Gastrocnemius medialis (tissue), 4 donors: ENCODE measurements at regions not wholly inside any gene's neighbourhood (a gene's known extent, or its start where the extent isn't known, plus 50 kb on each side); places are given as distances from the start of the nearest gene placed in this dataset.

Experiments
- POLR2A ChIP-seq, 2 donors: fragments of 450-650 bp; IDR thresholded peaks; one replicate each; pipeline ENCODE4 v1.6.1; 2017; ENCODE audit warnings: antibody characterized with exemption in 2 of 2, mild to moderate bottlenecking in 2 of 2, moderate library complexity in 2 of 2
- TF ChIP-seq, protein P1 (sequence below), 5 experiments: fragments of 450-650 bp in 3 of 5; fragments of 200-600 bp in 2 of 5; sonication (generic) in 2 of 5; IDR thresholded peaks in 4 of 5; conservative IDR thresholded peaks in 1 of 5; 1 replicate in 4 of 5; 2 replicates in 1 of 5; pipeline ENCODE4 v1.5.1; 2016 to 2019; ENCODE audit warnings: antibody characterized with exemption in 5 of 5, mild to moderate bottlenecking in 3 of 5, moderate library complexity in 3 of 5

DNA sequence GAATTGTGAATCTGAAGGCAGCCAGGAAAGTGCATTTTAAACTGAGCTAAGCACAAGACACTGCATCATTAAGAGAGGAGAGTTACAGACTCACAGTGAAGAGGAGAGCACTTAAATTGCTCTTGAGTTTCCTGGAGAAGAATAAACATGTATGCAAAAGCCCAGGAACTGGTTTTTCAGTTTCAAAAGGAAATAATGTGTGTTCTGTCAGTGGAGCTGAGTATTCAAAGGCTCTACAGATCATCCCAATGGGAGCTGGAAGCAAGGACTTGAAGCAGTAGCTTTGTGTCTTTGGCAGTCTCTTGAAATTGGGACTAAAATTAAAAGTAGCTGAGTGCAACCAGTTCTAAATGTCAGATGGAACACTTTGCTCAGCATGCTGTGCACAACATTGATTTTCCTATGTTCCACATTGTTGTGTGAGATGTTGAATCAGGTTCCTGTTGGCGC, 147.5 kb upstream of the ANK2 start:
- TF ChIP-seq, protein P1, sequence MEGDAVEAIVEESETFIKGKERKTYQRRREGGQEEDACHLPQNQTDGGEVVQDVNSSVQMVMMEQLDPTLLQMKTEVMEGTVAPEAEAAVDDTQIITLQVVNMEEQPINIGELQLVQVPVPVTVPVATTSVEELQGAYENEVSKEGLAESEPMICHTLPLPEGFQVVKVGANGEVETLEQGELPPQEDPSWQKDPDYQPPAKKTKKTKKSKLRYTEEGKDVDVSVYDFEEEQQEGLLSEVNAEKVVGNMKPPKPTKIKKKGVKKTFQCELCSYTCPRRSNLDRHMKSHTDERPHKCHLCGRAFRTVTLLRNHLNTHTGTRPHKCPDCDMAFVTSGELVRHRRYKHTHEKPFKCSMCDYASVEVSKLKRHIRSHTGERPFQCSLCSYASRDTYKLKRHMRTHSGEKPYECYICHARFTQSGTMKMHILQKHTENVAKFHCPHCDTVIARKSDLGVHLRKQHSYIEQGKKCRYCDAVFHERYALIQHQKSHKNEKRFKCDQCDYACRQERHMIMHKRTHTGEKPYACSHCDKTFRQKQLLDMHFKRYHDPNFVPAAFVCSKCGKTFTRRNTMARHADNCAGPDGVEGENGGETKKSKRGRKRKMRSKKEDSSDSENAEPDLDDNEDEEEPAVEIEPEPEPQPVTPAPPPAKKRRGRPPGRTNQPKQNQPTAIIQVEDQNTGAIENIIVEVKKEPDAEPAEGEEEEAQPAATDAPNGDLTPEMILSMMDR (IDR thresholded peaks at IDR 0.05 in 4 of 5, conservative IDR thresholded peaks at IDR 0.05 in 1 of 5): no peak
- no peak for TF ChIP-seq POLR2A (IDR thresholded peaks at IDR 0.05)
